Fibroblast of lung (primary cell): ENCODE measurements at regions not wholly inside any gene's neighbourhood (a gene's known extent, or its start where the extent isn't known, plus 50 kb on each side); places are given as distances from the start of the nearest gene placed in this dataset.

Experiments
- DNase-seq, 2 donors: peaks; one replicate each; pipeline versions ENCODE4 v3.0.0 to v3.0.0-alpha.2; 2010; ENCODE audit warnings: low read depth in 2 of 2
- H2AFZ ChIP-seq: 2 replicates; pipeline ENCODE4 v1.5.1; 2012; ENCODE audit warnings: low read length, control low read depth, inconsistent platforms
- H3K27ac ChIP-seq: 2 replicates; pipeline ENCODE4 v1.5.1; 2011; ENCODE audit warnings: low read length, control low read depth; ENCODE audit not compliant: insufficient read depth
- H3K27me3 ChIP-seq: 2 replicates; pipeline ENCODE4 v1.5.1; 2011; ENCODE audit warnings: mild to moderate bottlenecking, low read length; ENCODE audit not compliant: control insufficient read depth, insufficient read depth
- H3K36me3 ChIP-seq: 2 replicates; pipeline ENCODE4 v1.5.1; 2011; ENCODE audit warnings: low read length; ENCODE audit not compliant: control insufficient read depth, insufficient read depth
- H3K4me1 ChIP-seq: 2 replicates; pipeline ENCODE4 v1.5.1; 2011; ENCODE audit warnings: low read length; ENCODE audit not compliant: control insufficient read depth, insufficient read depth; ENCODE audit errors: extremely low read depth
- H3K4me2 ChIP-seq: 2 replicates; pipeline ENCODE4 v1.5.1; 2011; ENCODE audit warnings: low read length, control low read depth; ENCODE audit not compliant: insufficient read depth; ENCODE audit errors: extremely low read depth
- H3K4me3 ChIP-seq, 4 experiments: fragments of 200-600 bp in 1 of 4; sonication (generic) in 1 of 4; replicated peaks in 1 of 4; 2 replicates each; pipeline ENCODE4 v1.5.1; 2011 to 2016; ENCODE audit warnings: low read length in 4 of 4, low read depth in 3 of 4, mild to moderate bottlenecking in 3 of 4, control low read depth in 2 of 4, inconsistent platforms in 1 of 4, mixed read lengths in 1 of 4; ENCODE audit not compliant: insufficient read depth in 1 of 4; ENCODE audit errors: control extremely low read depth in 1 of 4
- H3K79me2 ChIP-seq: 2 replicates; pipeline ENCODE4 v1.5.1; 2012; ENCODE audit warnings: mild to moderate bottlenecking, low read length, inconsistent platforms; ENCODE audit not compliant: control insufficient read depth, insufficient read depth
- H3K9ac ChIP-seq: 2 replicates; pipeline ENCODE4 v1.5.1; 2011; ENCODE audit warnings: mild to moderate bottlenecking, low read length, control low read depth; ENCODE audit not compliant: insufficient read depth
- H3K9me3 ChIP-seq: 2 replicates; pipeline ENCODE4 v1.5.1; 2012; ENCODE audit warnings: low read depth, low read length; ENCODE audit not compliant: control insufficient read depth, insufficient read depth
- H4K20me1 ChIP-seq: 2 replicates; pipeline ENCODE4 v1.5.1; 2011; ENCODE audit warnings: low read length; ENCODE audit not compliant: control insufficient read depth, insufficient read depth; ENCODE audit errors: extremely low read depth
- CTCF ChIP-seq, 2 donors: IDR thresholded peaks in 1 of 2; conservative IDR thresholded peaks in 1 of 2; 1 replicate in 1 of 2; 2 replicates in 1 of 2; pipeline ENCODE4 v1.5.1; 2011 to 2012; ENCODE audit warnings: low read length in 2 of 2, control low read depth in 1 of 2, inconsistent platforms in 1 of 2, low read depth in 1 of 2, mild to moderate bottlenecking in 1 of 2
- EZH2 ChIP-seq: IDR thresholded peaks from 2 replicates; pipeline ENCODE4 v1.5.1; 2012; ENCODE audit warnings: low read length, control low read depth, mild to moderate bottlenecking; ENCODE audit errors: missing control alignments

- Histone ChIP-seq H4K20me1 (no peaks in the 10 kb centered on the region), H3K4me1 (no peaks in the 10 kb centered on the region), H3K27ac (no peak overlapping the region), H3K36me3 (no peaks in the 10 kb centered on the region), H3K27me3 (no peaks in the 10 kb centered on the region), H3K79me2 (no peaks in the 10 kb centered on the region), H3K4me3 (no peak overlapping the region), H3K9ac (no peak overlapping the region), H3K9me3 (no peaks in the 10 kb centered on the region), H2AFZ (no peak overlapping the region), H3K4me2 (no peak overlapping the region)
- TF ChIP-seq CTCF (conservative IDR thresholded peaks at IDR 0.05 in 1 of 2, IDR thresholded peaks at IDR 0.05 in 1 of 2; ENCODE audit: low read depth in 1 of 2, low read length in 2 of 2) (no peak), EZH2 (no peak)
- peak; percentile 33 to 45 for DNase-seq
These were observed 136.1 kb upstream of the CDYL start for GRCh38 chr6:4640139-4640538.

GRCh38 chr6:4638641-4639040 lies 137.6 kb upstream of the CDYL start:
- Histone ChIP-seq H3K4me2 (no peak overlapping the region), H4K20me1 (no peaks in the 10 kb centered on the region), H2AFZ (no peak overlapping the region), H3K9ac (no peak overlapping the region), H3K27ac (no peak overlapping the region), H3K4me1 (no peaks in the 10 kb centered on the region), H3K4me3 (no peak overlapping the region), H3K27me3 (no peaks in the 10 kb centered on the region), H3K9me3 (no peaks in the 10 kb centered on the region), H3K36me3 (no peaks in the 10 kb centered on the region), H3K79me2 (no peaks in the 10 kb centered on the region)
- no peak for DNase-seq
- no peak for TF ChIP-seq EZH2
- no peak for TF ChIP-seq CTCF (conservative IDR thresholded peaks at IDR 0.05 in 1 of 2, IDR thresholded peaks at IDR 0.05 in 1 of 2; ENCODE audit: low read depth in 1 of 2, low read length in 2 of 2)

- Histone ChIP-seq H3K9ac (no peak overlapping the region), H3K79me2 (no peaks in the 10 kb centered on the region), H2AFZ (no peak overlapping the region), H4K20me1 (no peaks in the 10 kb centered on the region), H3K4me1 (no peaks in the 10 kb centered on the region), H3K4me2 (no peak overlapping the region), H3K27me3 (no peaks in the 10 kb centered on the region), H3K4me3 (no peak overlapping the region), H3K27ac (no peak overlapping the region), H3K9me3 (no peaks in the 10 kb centered on the region), H3K36me3 (no peaks in the 10 kb centered on the region)
- DNase-seq, result peak; percentile 69 to 86
- TF ChIP-seq EZH2 (no peak), CTCF (conservative IDR thresholded peaks at IDR 0.05 in 1 of 2, IDR thresholded peaks at IDR 0.05 in 1 of 2; ENCODE audit: low read depth in 1 of 2, low read length in 2 of 2) (no peak)
These were observed 138.3 kb upstream of the CDYL start for GRCh38 chr6:4637691-4638433.
